ENCODE measurements at regions not wholly inside any gene's neighbourhood (a gene's known extent, or its start where the extent isn't known, plus 50 kb on each side); places are given as distances from the start of the nearest gene placed in this dataset.
A peak's percentile ranks its signal among the peaks of the same experiment; 100 is the strongest.
"Not testable (repeated sequence)": the region's sequence is repeated elsewhere in the genome, so short reads cannot be mapped to it uniquely, and the experiment has no call there.

GRCh38 chr3:80374423-80374822 is 606.6 kb upstream of the ROBO1 start:
- Histone ChIP-seq H3K27me3 (ENCODE audit: control insufficient read depth, insufficient read depth) (no peaks in the 10 kb centered on the region), H3K4me3 (ENCODE audit: low read length) (no peak overlapping the region), H3K4me1 (ENCODE audit: control insufficient read depth, insufficient read depth, low read length) (no peaks in the 10 kb centered on the region), H3K9me3 (ENCODE audit: control insufficient read depth, low read length) (no peaks in the 10 kb centered on the region), H3K27ac (ENCODE audit: low read length) (no peak overlapping the region)
- intact Hi-C loops (cut with DNase I), result no loop called here
- no peak for DNase-seq
- ATAC-seq, result no peak
- 86% methylated on average over 1 of the region's 1 CpG for WGBS

GRCh38 chr3:80368616-80369015 is 600.8 kb upstream of the ROBO1 start:
- H3K27me3 ChIP-seq (ENCODE audit: control insufficient read depth, insufficient read depth), result no peaks in the 10 kb centered on the region
- no peak for ATAC-seq
- no peaks in the 10 kb centered on the region for H3K4me1 ChIP-seq (ENCODE audit: control insufficient read depth, insufficient read depth, low read length)
- WGBS, result 66% methylated on average over 4 of the region's 4 CpGs
- DNase-seq, result no peak
- H3K27ac ChIP-seq (ENCODE audit: low read length), result no peak overlapping the region
- intact Hi-C loops (cut with DNase I), result no loop called here
- no peak overlapping the region for H3K4me3 ChIP-seq (ENCODE audit: low read length)
- no peaks in the 10 kb centered on the region for H3K9me3 ChIP-seq (ENCODE audit: control insufficient read depth, low read length)

- DNase-seq (no peak), ATAC-seq (no peak)
- WGBS, result 70% methylated on average over 9 of the region's 9 CpGs
- Histone ChIP-seq H3K27ac (ENCODE audit: low read length) (no peak overlapping the region), H3K4me3 (ENCODE audit: low read length) (no peak overlapping the region), H3K9me3 (ENCODE audit: control insufficient read depth, low read length) (no peaks in the 10 kb centered on the region), H3K4me1 (ENCODE audit: control insufficient read depth, insufficient read depth, low read length) (no peaks in the 10 kb centered on the region), H3K27me3 (ENCODE audit: control insufficient read depth, insufficient read depth) (no peaks in the 10 kb centered on the region)
- intact Hi-C loops (cut with DNase I), result no loop called here
These were observed 599.2 kb upstream of the ROBO1 start for GRCh38 chr3:80366808-80367548.

- intact Hi-C loops (cut with DNase I), result no loop called here
- Histone ChIP-seq H3K27me3 (ENCODE audit: control insufficient read depth, insufficient read depth) (no peaks in the 10 kb centered on the region), H3K4me3 (ENCODE audit: low read length) (no peak overlapping the region), H3K9me3 (ENCODE audit: control insufficient read depth, low read length) (no peaks in the 10 kb centered on the region), H3K4me1 (ENCODE audit: control insufficient read depth, insufficient read depth, low read length) (no peaks in the 10 kb centered on the region), H3K27ac (ENCODE audit: low read length) (no peak overlapping the region)
- ATAC-seq (no peak), DNase-seq (no peak)
These were observed 590.0 kb upstream of the ROBO1 start for GRCh38 chr3:80357761-80358160.

GRCh38 chr3:80355144-80355543 is 587.3 kb upstream of the ROBO1 start:
- Histone ChIP-seq H3K27ac (ENCODE audit: low read length) (no peak overlapping the region), H3K4me3 (ENCODE audit: low read length) (no peak overlapping the region), H3K4me1 (ENCODE audit: control insufficient read depth, insufficient read depth, low read length) (no peaks in the 10 kb centered on the region), H3K9me3 (ENCODE audit: control insufficient read depth, low read length) (no peaks in the 10 kb centered on the region), H3K27me3 (ENCODE audit: control insufficient read depth, insufficient read depth) (no peaks in the 10 kb centered on the region)
- no peak for DNase-seq
- WGBS, result 76% methylated on average over 5 of the region's 5 CpGs
- intact Hi-C loops (cut with DNase I), result no loop called here
- ATAC-seq, result no peak

- ATAC-seq (no peak), DNase-seq (no peak)
- Histone ChIP-seq H3K9me3 (ENCODE audit: control insufficient read depth, low read length) (no peaks in the 10 kb centered on the region), H3K4me3 (ENCODE audit: low read length) (no peak overlapping the region), H3K27ac (ENCODE audit: low read length) (no peak overlapping the region), H3K27me3 (ENCODE audit: control insufficient read depth, insufficient read depth) (no peaks in the 10 kb centered on the region), H3K4me1 (ENCODE audit: control insufficient read depth, insufficient read depth, low read length) (no peaks in the 10 kb centered on the region)
- 75% methylated on average over 2 of the region's 2 CpGs for WGBS
- intact Hi-C loops (cut with DNase I), result no loop called here
These were observed 583.4 kb upstream of the ROBO1 start for GRCh38 chr3:80351201-80351600.

- no peak for ATAC-seq
- 46% methylated on average over 4 of the region's 4 CpGs for WGBS
- H3K9me3 ChIP-seq (ENCODE audit: control insufficient read depth, low read length), result no peaks in the 10 kb centered on the region
- no peaks in the 10 kb centered on the region for H3K4me1 ChIP-seq (ENCODE audit: control insufficient read depth, insufficient read depth, low read length)
- DNase-seq, result no peak
- H3K27me3 ChIP-seq (ENCODE audit: control insufficient read depth, insufficient read depth), result no peaks in the 10 kb centered on the region
- H3K27ac ChIP-seq (ENCODE audit: low read length), result no peak overlapping the region
- intact Hi-C loops (cut with DNase I), result no loop called here
- no peak overlapping the region for H3K4me3 ChIP-seq (ENCODE audit: low read length)
These were observed 583.0 kb upstream of the ROBO1 start for GRCh38 chr3:80350771-80351170.

- H3K4me3 ChIP-seq (ENCODE audit: low read length), result no peak overlapping the region
- intact Hi-C loops (cut with DNase I), result no loop called here
- H3K27ac ChIP-seq (ENCODE audit: low read length), result no peak overlapping the region
- H3K27me3 ChIP-seq (ENCODE audit: control insufficient read depth, insufficient read depth), result no peaks in the 10 kb centered on the region
- no peak for ATAC-seq
- DNase-seq, result peak in 1 of 3 donors; percentile 7
- H3K4me1 ChIP-seq (ENCODE audit: control insufficient read depth, insufficient read depth, low read length), result no peaks in the 10 kb centered on the region
- H3K9me3 ChIP-seq (ENCODE audit: control insufficient read depth, low read length), result no peaks in the 10 kb centered on the region
- 72% methylated on average over 4 of the region's 4 CpGs for WGBS
These were observed 570.6 kb upstream of the ROBO1 start for GRCh38 chr3:80338366-80338765.

- H3K27ac ChIP-seq (ENCODE audit: low read length), result no peak overlapping the region
- H3K27me3 ChIP-seq (ENCODE audit: control insufficient read depth, insufficient read depth), result no peaks in the 10 kb centered on the region
- H3K4me1 ChIP-seq (ENCODE audit: control insufficient read depth, insufficient read depth, low read length), result no peaks in the 10 kb centered on the region
- no peaks in the 10 kb centered on the region for H3K9me3 ChIP-seq (ENCODE audit: control insufficient read depth, low read length)
- ATAC-seq (no peak), DNase-seq (no peak)
- intact Hi-C loops (cut with DNase I), result no loop called here
- 91% methylated on average over 2 of the region's 2 CpGs for WGBS
- no peak overlapping the region for H3K4me3 ChIP-seq (ENCODE audit: low read length)
These were observed 566.7 kb upstream of the ROBO1 start for GRCh38 chr3:80334534-80334933.

- intact Hi-C loops (cut with DNase I), result no loop called here
- no peak overlapping the region for H3K4me3 ChIP-seq (ENCODE audit: low read length)
- no peaks in the 10 kb centered on the region for H3K27me3 ChIP-seq (ENCODE audit: control insufficient read depth, insufficient read depth)
- no peaks in the 10 kb centered on the region for H3K4me1 ChIP-seq (ENCODE audit: control insufficient read depth, insufficient read depth, low read length)
- WGBS, result 40% methylated on average over 1 of the region's 1 CpG
- ATAC-seq (no peak), DNase-seq (no peak)
- no peak overlapping the region for H3K27ac ChIP-seq (ENCODE audit: low read length)
- H3K9me3 ChIP-seq (ENCODE audit: control insufficient read depth, low read length), result no peaks in the 10 kb centered on the region
These were observed 563.8 kb upstream of the ROBO1 start for GRCh38 chr3:80331494-80332170.

GRCh38 chr3:80314541-80314940 is 546.7 kb upstream of the ROBO1 start:
- ATAC-seq; H3K4me1 ChIP-seq (ENCODE audit: control insufficient read depth, insufficient read depth, low read length); H3K9me3 ChIP-seq (ENCODE audit: control insufficient read depth, low read length); H3K27me3 ChIP-seq (ENCODE audit: control insufficient read depth, insufficient read depth); intact Hi-C loops (cut with DNase I); H3K4me3 ChIP-seq (ENCODE audit: low read length); H3K27ac ChIP-seq (ENCODE audit: low read length): not testable (repeated sequence)
- WGBS, result 96% methylated on average over 19 of the region's 19 CpGs
- peak in 1 of 3 donors; percentile 15 for DNase-seq

Measured in right cardiac atrium (tissue), 5 donors.